Left ventricle myocardium inferior (tissue), 1 donor: ENCODE measurements at regions not wholly inside any gene's neighbourhood (a gene's known extent, or its start where the extent isn't known, plus 50 kb on each side); places are given as distances from the start of the nearest gene placed in this dataset.

Experiments
- DNase-seq: peaks from one replicate; pipeline ENCODE4 v3.0.0-alpha.2; 2020
- H3K27ac ChIP-seq: fragments of 200-600 bp; replicated peaks from 2 replicates; pipeline ENCODE4 v1.8.0; 2021
- H3K27me3 ChIP-seq: fragments of 200-600 bp; 2 replicates; pipeline ENCODE4 v1.8.0; 2021; ENCODE audit warnings: low read depth
- H3K36me3 ChIP-seq: fragments of 200-600 bp; 2 replicates; pipeline ENCODE4 v1.8.0; 2021
- H3K4me1 ChIP-seq: fragments of 200-600 bp; 2 replicates; pipeline ENCODE4 v1.8.0; 2021
- H3K4me3 ChIP-seq: fragments of 200-600 bp; 2 replicates; pipeline ENCODE4 v1.8.0; 2021; ENCODE audit warnings: mild to moderate bottlenecking, moderate library complexity
- H3K9me3 ChIP-seq: fragments of 200-600 bp; replicated peaks from 2 replicates; pipeline ENCODE4 v1.8.0; 2021
- CTCF ChIP-seq: fragments of 200-600 bp; IDR thresholded peaks from 2 replicates; pipeline ENCODE4 v1.8.0; 2021; ENCODE audit warnings: antibody characterized with exemption, mild to moderate bottlenecking, borderline replicate concordance
- intact Hi-C: fragments of 100-400 bp; cut with micrococcal nuclease; formaldehyde crosslinking; loops from one replicate; pipeline ENCODE4 v1.11.0; 2022
- donor health status: DM: no; HTN: yes; CAD: no; lungs with severe emphysema.

- intact Hi-C loops: no loop called here
- TF ChIP-seq CTCF: no peak
- no peaks in the 10 kb centered on the region for H3K27me3 ChIP-seq
Observed at GRCh38 chr16:9602189-9602588, 510.7 kb downstream of the HAPSTR1 start.

GRCh38 chr16:9603316-9603715 is 511.9 kb downstream of the HAPSTR1 start:
- Histone ChIP-seq H3K27ac (no peak overlapping the region), H3K27me3 (no peaks in the 10 kb centered on the region), H3K36me3 (no peaks in the 10 kb centered on the region), H3K4me3 (no peak overlapping the region), H3K9me3 (no peaks in the 10 kb centered on the region), H3K4me1 (no peaks in the 10 kb centered on the region)
- intact Hi-C loops: no loop called here
- TF ChIP-seq CTCF: no peak
- no peak for DNase-seq

More at GRCh38 chr16:9602189-9602588, 510.7 kb downstream of the HAPSTR1 start:
- no peaks in the 10 kb centered on the region for H3K4me1 ChIP-seq
- DNase-seq: no peak
- H3K9me3 ChIP-seq: no peaks in the 10 kb centered on the region
- no peak overlapping the region for H3K4me3 ChIP-seq
- no peaks in the 10 kb centered on the region for H3K36me3 ChIP-seq
- H3K27ac ChIP-seq: no peak overlapping the region

GRCh38 chr16:9607515-9608230 is 516.2 kb downstream of the HAPSTR1 start:
- intact Hi-C loops: no loop called here
- H3K27ac ChIP-seq: no peak overlapping the region

GRCh38 chr16:9610727-9611126 is 519.3 kb downstream of the HAPSTR1 start:
- Histone ChIP-seq H3K27me3 (no peaks in the 10 kb centered on the region), H3K4me3 (no peak overlapping the region), H3K9me3 (no peaks in the 10 kb centered on the region), H3K36me3 (no peaks in the 10 kb centered on the region), H3K4me1 (no peaks in the 10 kb centered on the region), H3K27ac (no peak overlapping the region)
- no peak for TF ChIP-seq CTCF
- no peak for DNase-seq
- intact Hi-C loops: no loop called here

More at GRCh38 chr16:9607515-9608230, 516.2 kb downstream of the HAPSTR1 start:
- Histone ChIP-seq H3K27me3 (no peaks in the 10 kb centered on the region), H3K4me3 (no peak overlapping the region), H3K9me3 (no peaks in the 10 kb centered on the region), H3K4me1 (no peaks in the 10 kb centered on the region), H3K36me3 (no peaks in the 10 kb centered on the region)
- TF ChIP-seq CTCF: no peak
- DNase-seq: no peak

GRCh38 chr16:9612267-9612666 is 520.8 kb downstream of the HAPSTR1 start:
- Histone ChIP-seq H3K4me1 (no peaks in the 10 kb centered on the region), H3K27ac (no peak overlapping the region), H3K27me3 (no peaks in the 10 kb centered on the region), H3K4me3 (no peak overlapping the region), H3K36me3 (no peaks in the 10 kb centered on the region), H3K9me3 (no peaks in the 10 kb centered on the region)
- DNase-seq: no peak
- intact Hi-C loops: no loop called here
- TF ChIP-seq CTCF: no peak
